Stimulated activated CD8-positive, alpha-beta memory T cell treated with anti-CD3 and anti-CD28 coated beads, Interleukin-7, amount 100 ng/mL, for 1 hour (primary cell): ENCODE measurements at regions not wholly inside any gene's neighbourhood (a gene's known extent, or its start where the extent isn't known, plus 50 kb on each side); places are given as distances from the start of the nearest gene placed in this dataset.
"Not testable (repeated sequence)": the region's sequence is repeated elsewhere in the genome, so short reads cannot be mapped to it uniquely, and the experiment has no call there.

Source experiments
- DNase-seq, 2 donors: peaks; one replicate each; pipeline ENCODE4 v3.0.0-alpha.2; 2020; ENCODE audit warnings: low read depth in 2 of 2

GRCh38 chr11:11717064-11717725 is 95.4 kb upstream of the GALNT18 start:
- DNase-seq = no peak

GRCh38 chr11:11715075-11715474 is 93.3 kb upstream of the GALNT18 start:
- not testable (repeated sequence) for DNase-seq

- DNase-seq = no peak
Observed at GRCh38 chr11:11710556-11710955, 88.8 kb upstream of the GALNT18 start.

- no peak for DNase-seq
Observed at GRCh38 chr11:11709447-11710239, 87.8 kb upstream of the GALNT18 start.

GRCh38 chr11:11708256-11708655 is 86.5 kb upstream of the GALNT18 start:
- no peak for DNase-seq

- no peak for DNase-seq
Observed at GRCh38 chr11:11706028-11706427, 84.2 kb upstream of the GALNT18 start.

- no peak for DNase-seq
Observed at GRCh38 chr11:11703885-11704284, 82.1 kb upstream of the GALNT18 start.

- no peak for DNase-seq
Observed at GRCh38 chr11:11701070-11701469, 79.3 kb upstream of the GALNT18 start.

- no peak for DNase-seq
Observed at GRCh38 chr11:11697796-11698195, 76.0 kb upstream of the GALNT18 start.

GRCh38 chr11:11691296-11692151 is 69.7 kb upstream of the GALNT18 start:
- DNase-seq = no peak

- no peak for DNase-seq
Observed at GRCh38 chr11:11681536-11681935, 59.7 kb upstream of the GALNT18 start.

- DNase-seq = no peak
Observed at GRCh38 chr11:11677672-11678356, 56.0 kb upstream of the GALNT18 start.

- DNase-seq = no peak
Observed at GRCh38 chr11:11675671-11676181, 53.9 kb upstream of the GALNT18 start.

- no peak for DNase-seq
Observed at GRCh38 chr11:11672789-11673188, 51.0 kb upstream of the GALNT18 start.

- DNase-seq = no peak
Observed at GRCh38 chr11:11672101-11672500, 50.3 kb upstream of the GALNT18 start.
